ENCODE measurements at regions not wholly inside any gene's neighbourhood (a gene's known extent, or its start where the extent isn't known, plus 50 kb on each side); places are given as distances from the start of the nearest gene placed in this dataset.

DNA sequence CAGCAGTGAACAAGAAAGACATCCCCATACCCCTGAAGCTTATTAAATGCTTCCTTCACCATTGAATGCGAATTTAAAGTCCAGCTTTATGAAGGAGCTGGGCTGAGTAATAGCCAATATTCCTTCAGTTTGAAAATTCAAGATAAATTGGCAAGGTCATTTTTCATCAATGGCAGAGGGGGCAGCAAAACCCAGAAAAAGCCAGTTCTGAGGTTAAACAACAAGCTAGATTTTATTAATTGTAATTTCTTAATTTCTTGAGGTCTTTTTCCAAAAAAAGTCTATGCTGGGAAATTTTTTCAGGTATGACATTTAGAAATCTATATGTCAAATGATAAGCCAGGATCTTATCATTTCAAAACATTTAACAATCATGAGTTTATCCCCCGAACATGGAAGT, 808.9 kb downstream of the RPA4 start:
- DNase-seq (ENCODE audit: low read depth, low spot score): no peak
- no peak overlapping the region for H3K9ac ChIP-seq (ENCODE audit: insufficient read length)
- TF ChIP-seq FOXP2 (optimal IDR thresholded peaks at IDR 0.05; ENCODE audit: control extremely low read depth, extremely low read length, insufficient read depth): no peak
- no peak for TF ChIP-seq POLR2AphosphoS5 (IDR thresholded peaks at IDR 0.05; ENCODE audit: borderline replicate concordance, low read depth, low read length)
- TF ChIP-seq EZH2 (IDR thresholded peaks at IDR 0.05): no peak
- no peaks in the 10 kb centered on the region for H3K9me3 ChIP-seq (ENCODE audit: low read depth, low read length)
- H3K36me3 ChIP-seq (ENCODE audit: insufficient read depth, low read length): no peaks in the 10 kb centered on the region
- no peak overlapping the region for H3K27ac ChIP-seq
- no peak overlapping the region for H3K4me3 ChIP-seq

DNA sequence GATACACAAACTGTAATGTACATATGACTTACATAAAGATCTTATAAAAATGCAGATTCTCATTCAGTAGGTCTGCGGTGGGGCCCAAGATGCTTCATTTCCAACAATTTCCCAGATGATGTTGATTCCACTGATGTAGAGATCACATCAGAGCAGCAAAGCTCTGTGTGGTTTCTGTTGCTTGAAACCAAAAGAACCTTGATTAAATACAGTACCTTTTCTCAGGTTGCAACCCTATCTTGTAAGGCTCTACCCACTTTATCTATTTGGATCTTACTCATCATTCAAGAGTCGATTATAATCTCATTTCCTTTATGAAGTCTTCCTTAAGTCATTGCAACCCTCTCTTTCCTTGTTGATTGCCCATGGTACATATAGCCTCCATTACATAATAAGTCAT, 816.8 kb downstream of the RPA4 start:
- DNase-seq (ENCODE audit: low read depth, low spot score): no peak
- TF ChIP-seq POLR2AphosphoS5 (IDR thresholded peaks at IDR 0.05; ENCODE audit: borderline replicate concordance, low read depth, low read length): no peak
- TF ChIP-seq EZH2 (IDR thresholded peaks at IDR 0.05): no peak
- TF ChIP-seq FOXP2 (optimal IDR thresholded peaks at IDR 0.05; ENCODE audit: control extremely low read depth, extremely low read length, insufficient read depth): no peak
- no peaks in the 10 kb centered on the region for H3K9me3 ChIP-seq (ENCODE audit: low read depth, low read length)
- no peak overlapping the region for H3K27ac ChIP-seq
- no peak overlapping the region for H3K4me3 ChIP-seq
- H3K36me3 ChIP-seq (ENCODE audit: insufficient read depth, low read length): no peaks in the 10 kb centered on the region
- no peak overlapping the region for H3K9ac ChIP-seq (ENCODE audit: insufficient read length)

DNA sequence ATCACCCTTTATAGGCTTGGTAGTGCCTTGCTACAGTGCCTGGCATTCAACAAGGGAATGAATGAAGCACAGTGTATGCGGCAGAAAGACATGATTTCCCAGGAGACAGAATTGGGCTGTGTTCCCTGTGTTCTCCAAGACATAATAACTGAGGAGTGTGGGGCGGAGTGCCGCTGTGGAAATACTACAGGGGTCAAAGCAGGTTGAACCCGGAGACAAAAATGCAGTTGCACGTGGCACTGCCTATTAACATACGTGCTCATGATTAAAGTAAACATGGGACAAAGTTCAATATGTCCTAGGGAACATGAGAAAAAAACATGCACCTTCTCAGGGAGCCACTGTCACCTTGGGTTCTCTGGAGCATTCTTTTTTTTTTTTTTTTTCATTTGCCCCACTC, 820.8 kb downstream of the RPA4 start:
- Histone ChIP-seq H3K9ac (ENCODE audit: insufficient read length) (no peak overlapping the region), H3K36me3 (ENCODE audit: insufficient read depth, low read length) (no peaks in the 10 kb centered on the region), H3K27ac (no peak overlapping the region), H3K4me3 (no peak overlapping the region), H3K9me3 (ENCODE audit: low read depth, low read length) (no peaks in the 10 kb centered on the region)
- no peak for TF ChIP-seq FOXP2 (optimal IDR thresholded peaks at IDR 0.05; ENCODE audit: control extremely low read depth, extremely low read length, insufficient read depth)
- TF ChIP-seq POLR2AphosphoS5 (IDR thresholded peaks at IDR 0.05; ENCODE audit: borderline replicate concordance, low read depth, low read length): no peak
- TF ChIP-seq EZH2 (IDR thresholded peaks at IDR 0.05): no peak
- DNase-seq (ENCODE audit: low read depth, low spot score): no peak

DNA sequence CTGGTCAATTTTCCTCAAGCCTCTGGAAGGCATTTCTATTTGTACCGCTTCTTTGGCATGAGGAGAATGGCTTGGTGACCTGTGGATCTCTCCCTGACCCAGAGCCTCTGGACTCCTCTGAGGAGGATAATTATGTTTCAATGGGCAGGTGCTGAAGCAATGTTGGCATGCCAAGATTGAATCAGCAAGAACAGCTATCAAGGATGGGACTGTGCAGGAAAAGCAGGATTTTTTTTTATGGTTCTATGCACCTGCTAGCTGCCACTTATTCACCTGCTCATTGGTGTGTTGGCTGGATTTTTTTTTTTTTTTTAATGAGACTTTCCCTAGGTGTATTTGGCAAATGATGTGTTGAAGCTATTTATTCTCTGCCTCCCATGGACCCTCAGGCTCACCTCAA, 821.2 kb downstream of the RPA4 start:
- DNase-seq (ENCODE audit: low read depth, low spot score): no peak
- Histone ChIP-seq H3K4me3 (no peak overlapping the region), H3K27ac (no peak overlapping the region), H3K9me3 (ENCODE audit: low read depth, low read length) (no peaks in the 10 kb centered on the region), H3K9ac (ENCODE audit: insufficient read length) (no peak overlapping the region), H3K36me3 (ENCODE audit: insufficient read depth, low read length) (no peaks in the 10 kb centered on the region)
- TF ChIP-seq FOXP2 (optimal IDR thresholded peaks at IDR 0.05; ENCODE audit: control extremely low read depth, extremely low read length, insufficient read depth) (no peak), EZH2 (IDR thresholded peaks at IDR 0.05) (no peak), POLR2AphosphoS5 (IDR thresholded peaks at IDR 0.05; ENCODE audit: borderline replicate concordance, low read depth, low read length) (no peak)

DNA sequence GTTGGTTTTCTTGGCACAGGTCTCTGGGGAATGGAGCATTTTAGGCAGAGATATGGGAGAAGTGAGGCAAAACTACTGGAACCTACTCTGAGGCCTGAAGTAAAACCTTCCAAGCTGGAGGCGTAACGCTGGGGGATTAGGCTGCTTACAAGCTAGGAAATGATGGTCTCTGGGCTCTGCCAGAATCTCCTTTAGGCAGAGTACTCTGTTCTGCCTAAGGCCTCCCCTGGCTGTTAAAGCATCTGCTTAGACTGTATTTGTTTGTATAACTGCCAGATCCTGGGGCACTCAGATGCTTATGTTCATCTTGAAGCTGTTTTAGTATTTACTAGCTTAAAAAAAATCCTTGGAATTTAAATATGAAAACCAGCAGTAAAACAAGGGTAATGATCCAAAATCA, 822.2 kb downstream of the RPA4 start:
- Histone ChIP-seq H3K27ac (no peak overlapping the region), H3K9ac (ENCODE audit: insufficient read length) (no peak overlapping the region), H3K36me3 (ENCODE audit: insufficient read depth, low read length) (no peaks in the 10 kb centered on the region), H3K4me3 (no peak overlapping the region), H3K9me3 (ENCODE audit: low read depth, low read length) (no peaks in the 10 kb centered on the region)
- TF ChIP-seq FOXP2 (optimal IDR thresholded peaks at IDR 0.05; ENCODE audit: control extremely low read depth, extremely low read length, insufficient read depth): no peak
- no peak for TF ChIP-seq EZH2 (IDR thresholded peaks at IDR 0.05)
- TF ChIP-seq POLR2AphosphoS5 (IDR thresholded peaks at IDR 0.05; ENCODE audit: borderline replicate concordance, low read depth, low read length): no peak
- DNase-seq (ENCODE audit: low read depth, low spot score): no peak

DNA sequence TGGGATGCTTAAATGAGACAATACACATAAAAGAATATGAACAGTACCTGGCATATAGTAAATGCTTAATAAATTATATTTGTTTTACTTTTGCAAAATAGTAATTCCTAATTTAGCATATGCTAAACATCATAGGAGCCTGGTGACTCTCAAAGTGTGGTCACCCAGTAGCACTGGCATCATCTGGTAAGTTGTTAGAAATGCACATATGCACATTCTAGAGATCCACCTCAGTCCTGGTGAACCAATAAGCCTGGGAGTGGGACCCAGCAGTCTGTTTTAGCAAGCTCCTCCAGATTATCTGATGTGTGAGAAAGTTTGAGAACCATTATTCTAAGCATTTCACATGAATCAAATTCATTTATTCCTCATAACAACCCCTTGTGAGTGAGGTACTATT, 830.4 kb downstream of the RPA4 start:
- H3K4me3 ChIP-seq: no peak overlapping the region
- no peak for DNase-seq (ENCODE audit: low read depth, low spot score)
- no peak for TF ChIP-seq POLR2AphosphoS5 (IDR thresholded peaks at IDR 0.05; ENCODE audit: borderline replicate concordance, low read depth, low read length)
- no peak for TF ChIP-seq FOXP2 (optimal IDR thresholded peaks at IDR 0.05; ENCODE audit: control extremely low read depth, extremely low read length, insufficient read depth)
- no peak for TF ChIP-seq EZH2 (IDR thresholded peaks at IDR 0.05)
- no peaks in the 10 kb centered on the region for H3K9me3 ChIP-seq (ENCODE audit: low read depth, low read length)
- no peak overlapping the region for H3K27ac ChIP-seq
- no peak overlapping the region for H3K9ac ChIP-seq (ENCODE audit: insufficient read length)
- no peaks in the 10 kb centered on the region for H3K36me3 ChIP-seq (ENCODE audit: insufficient read depth, low read length)

DNA sequence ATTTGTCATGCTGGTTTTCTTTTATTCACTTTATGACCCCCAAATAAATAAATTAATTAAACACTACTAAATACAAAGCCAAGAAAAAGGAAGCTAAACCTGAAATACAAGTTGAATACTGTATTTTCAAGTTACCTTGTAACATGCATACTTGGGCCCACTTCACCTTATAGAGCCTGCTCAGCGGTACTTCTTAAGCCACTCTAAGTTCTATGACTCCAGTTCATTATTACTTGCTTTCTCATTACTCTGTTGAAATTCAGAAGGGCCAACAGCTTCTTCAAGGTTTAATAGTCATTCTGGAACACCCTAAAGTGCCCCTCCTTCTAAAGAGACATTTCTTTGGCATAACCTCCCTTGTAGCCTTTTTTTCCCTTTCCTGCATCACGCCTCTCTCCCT, 844.5 kb downstream of the RPA4 start:
- no peaks in the 10 kb centered on the region for H3K36me3 ChIP-seq (ENCODE audit: insufficient read depth, low read length)
- no peak for DNase-seq (ENCODE audit: low read depth, low spot score)
- no peak overlapping the region for H3K9ac ChIP-seq (ENCODE audit: insufficient read length)
- no peak overlapping the region for H3K27ac ChIP-seq
- no peak overlapping the region for H3K4me3 ChIP-seq
- no peaks in the 10 kb centered on the region for H3K9me3 ChIP-seq (ENCODE audit: low read depth, low read length)
- TF ChIP-seq FOXP2 (optimal IDR thresholded peaks at IDR 0.05; ENCODE audit: control extremely low read depth, extremely low read length, insufficient read depth) (no peak), POLR2AphosphoS5 (IDR thresholded peaks at IDR 0.05; ENCODE audit: borderline replicate concordance, low read depth, low read length) (no peak), EZH2 (IDR thresholded peaks at IDR 0.05) (no peak)

DNA sequence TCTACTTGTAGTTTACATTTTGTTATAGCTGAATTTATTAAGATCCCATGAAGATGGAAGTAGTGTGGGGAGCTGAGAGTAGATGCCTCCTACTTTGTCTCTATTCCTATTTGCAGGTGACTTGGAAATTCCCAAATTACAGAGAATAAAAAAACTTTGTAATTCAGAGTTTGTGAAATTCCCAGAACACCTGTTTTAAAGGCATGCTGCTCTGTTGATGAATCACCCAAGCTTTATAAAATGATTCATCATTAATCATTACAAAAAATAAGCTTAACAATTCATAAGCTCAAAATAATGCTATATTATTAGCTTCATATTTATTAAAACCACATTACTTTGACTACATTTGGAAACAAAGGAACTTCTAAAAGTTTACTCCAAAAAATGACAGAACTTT, 856.3 kb downstream of the RPA4 start:
- DNase-seq (ENCODE audit: low read depth, low spot score): no peak
- Histone ChIP-seq H3K27ac (no peak overlapping the region), H3K36me3 (ENCODE audit: insufficient read depth, low read length) (no peaks in the 10 kb centered on the region), H3K4me3 (no peak overlapping the region), H3K9ac (ENCODE audit: insufficient read length) (no peak overlapping the region), H3K9me3 (ENCODE audit: low read depth, low read length) (no peaks in the 10 kb centered on the region)
- TF ChIP-seq POLR2AphosphoS5 (IDR thresholded peaks at IDR 0.05; ENCODE audit: borderline replicate concordance, low read depth, low read length) (no peak), FOXP2 (optimal IDR thresholded peaks at IDR 0.05; ENCODE audit: control extremely low read depth, extremely low read length, insufficient read depth) (no peak), EZH2 (IDR thresholded peaks at IDR 0.05) (no peak)

DNA sequence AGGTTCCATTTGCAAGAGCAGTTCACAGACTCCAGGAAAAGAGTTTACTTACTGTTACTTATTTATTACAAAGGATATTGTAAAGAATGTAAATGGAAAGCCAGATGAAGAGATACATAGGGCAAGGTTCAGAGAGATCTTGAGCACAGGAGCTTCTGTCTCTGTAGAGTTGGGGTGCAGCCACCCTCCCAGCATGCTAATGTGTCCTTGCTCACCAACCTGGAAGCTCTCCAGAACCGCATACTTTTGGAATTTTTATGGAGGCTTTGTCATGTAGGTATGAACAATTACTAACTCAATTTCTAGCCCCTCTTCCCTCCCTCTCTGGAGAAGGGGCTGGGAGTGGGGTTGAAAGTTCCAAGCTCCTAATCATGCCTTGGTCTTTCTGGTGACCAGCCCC, 857.2 kb downstream of the RPA4 start:
- TF ChIP-seq FOXP2 (optimal IDR thresholded peaks at IDR 0.05; ENCODE audit: control extremely low read depth, extremely low read length, insufficient read depth): no peak
- Histone ChIP-seq H3K9me3 (ENCODE audit: low read depth, low read length) (no peaks in the 10 kb centered on the region), H3K9ac (ENCODE audit: insufficient read length) (no peak overlapping the region), H3K36me3 (ENCODE audit: insufficient read depth, low read length) (no peaks in the 10 kb centered on the region), H3K4me3 (no peak overlapping the region), H3K27ac (no peak overlapping the region)
- no peak for DNase-seq (ENCODE audit: low read depth, low spot score)
